NOMO-1 treated with DMSO at 0.1 percent for 48 hours (cell line): ENCODE measurements at regions not wholly inside any gene's neighbourhood (a gene's known extent, or its start where the extent isn't known, plus 50 kb on each side); places are given as distances from the start of the nearest gene placed in this dataset.
A peak's percentile ranks its signal among the peaks of the same experiment; 100 is the strongest.

Experiments used
- DNase-seq: peaks from one replicate; lab custom pipeline; 2025; ENCODE audit not compliant: unreplicated experiment; lab: John Stamatoyannopoulos, UW

GRCh38 chr2:8018956-8019355 lies 662.9 kb upstream of the ID2 start:
- DNase-seq, result no peak

- no peak for DNase-seq
These were observed 661.9 kb upstream of the ID2 start for GRCh38 chr2:8019934-8020333.

- no peak for DNase-seq
These were observed 659.9 kb upstream of the ID2 start for GRCh38 chr2:8021921-8022320.

GRCh38 chr2:8022908-8023640 lies 658.8 kb upstream of the ID2 start:
- DNase-seq, result peak; percentile 86

- DNase-seq, result no peak
These were observed 657.4 kb upstream of the ID2 start for GRCh38 chr2:8024506-8024905.

GRCh38 chr2:8026381-8026780 lies 655.5 kb upstream of the ID2 start:
- DNase-seq, result no peak

GRCh38 chr2:8027387-8027786 lies 654.5 kb upstream of the ID2 start:
- DNase-seq, result no peak

GRCh38 chr2:8028036-8028435 lies 653.8 kb upstream of the ID2 start:
- no peak for DNase-seq

GRCh38 chr2:8028436-8028835 lies 653.4 kb upstream of the ID2 start:
- DNase-seq, result no peak

GRCh38 chr2:8028981-8029380 lies 652.9 kb upstream of the ID2 start:
- no peak for DNase-seq

- DNase-seq, result no peak
These were observed 651.1 kb upstream of the ID2 start for GRCh38 chr2:8030573-8031303.

- no peak for DNase-seq
These were observed 650.5 kb upstream of the ID2 start for GRCh38 chr2:8031370-8031769.

GRCh38 chr2:8033546-8034096 lies 648.2 kb upstream of the ID2 start:
- no peak for DNase-seq

- no peak for DNase-seq
These were observed 645.5 kb upstream of the ID2 start for GRCh38 chr2:8036366-8036765.

- no peak for DNase-seq
These were observed 642.1 kb upstream of the ID2 start for GRCh38 chr2:8039732-8040131.

- no peak for DNase-seq
These were observed 638.6 kb upstream of the ID2 start for GRCh38 chr2:8043295-8043694.

- no peak for DNase-seq
These were observed 637.7 kb upstream of the ID2 start for GRCh38 chr2:8044046-8044594.

GRCh38 chr2:8045081-8045614 lies 636.7 kb upstream of the ID2 start:
- DNase-seq, result no peak

GRCh38 chr2:8046849-8047248 lies 635.0 kb upstream of the ID2 start:
- DNase-seq, result no peak

GRCh38 chr2:8049176-8049575 lies 632.7 kb upstream of the ID2 start:
- no peak for DNase-seq

- DNase-seq, result no peak
These were observed 631.8 kb upstream of the ID2 start for GRCh38 chr2:8049851-8050571.
